ENCODE measurements at regions not wholly inside any gene's neighbourhood (a gene's known extent, or its start where the extent isn't known, plus 50 kb on each side); places are given as distances from the start of the nearest gene placed in this dataset.
"Not testable (repeated sequence)": the region's sequence is repeated elsewhere in the genome, so short reads cannot be mapped to it uniquely, and the experiment has no call there.

GRCh38 chr10:47626975-47627374 lies 103.5 kb upstream of the AGAP9 start:
- not testable (repeated sequence) for DNase-seq (ENCODE audit: low read depth)

- not testable (repeated sequence) for DNase-seq (ENCODE audit: low read depth)
These were observed 99.3 kb upstream of the AGAP9 start for GRCh38 chr10:47622719-47623118.

GRCh38 chr10:47619300-47620012 lies 96.0 kb upstream of the AGAP9 start:
- not testable (repeated sequence) for DNase-seq (ENCODE audit: low read depth)

- DNase-seq (ENCODE audit: low read depth): not testable (repeated sequence)
These were observed 85.9 kb upstream of the AGAP9 start for GRCh38 chr10:47609311-47609710.

GRCh38 chr10:47605791-47606773 lies 82.6 kb upstream of the AGAP9 start:
- not testable (repeated sequence) for DNase-seq (ENCODE audit: low read depth)

GRCh38 chr10:47600604-47601003 lies 77.2 kb upstream of the AGAP9 start:
- not testable (repeated sequence) for DNase-seq (ENCODE audit: low read depth)

GRCh38 chr10:47600127-47600526 lies 76.7 kb upstream of the AGAP9 start:
- DNase-seq (ENCODE audit: low read depth): not testable (repeated sequence)

- DNase-seq (ENCODE audit: low read depth): not testable (repeated sequence)
These were observed 76.2 kb upstream of the AGAP9 start for GRCh38 chr10:47599657-47600056.

GRCh38 chr10:47593805-47594204 lies 70.4 kb upstream of the AGAP9 start:
- DNase-seq (ENCODE audit: low read depth): not testable (repeated sequence)

GRCh38 chr10:47593129-47593528 lies 69.7 kb upstream of the AGAP9 start:
- not testable (repeated sequence) for DNase-seq (ENCODE audit: low read depth)

- DNase-seq (ENCODE audit: low read depth): not testable (repeated sequence)
These were observed 67.5 kb upstream of the AGAP9 start for GRCh38 chr10:47590956-47591355.

GRCh38 chr10:47590534-47590933 lies 67.1 kb upstream of the AGAP9 start:
- DNase-seq (ENCODE audit: low read depth): not testable (repeated sequence)

- not testable (repeated sequence) for DNase-seq (ENCODE audit: low read depth)
These were observed 58.6 kb upstream of the AGAP9 start for GRCh38 chr10:47582051-47582450.

GRCh38 chr10:47580063-47580462 lies 56.6 kb upstream of the AGAP9 start:
- DNase-seq (ENCODE audit: low read depth): not testable (repeated sequence)

- not testable (repeated sequence) for DNase-seq (ENCODE audit: low read depth)
These were observed 55.1 kb upstream of the AGAP9 start for GRCh38 chr10:47578547-47578946.

Data from fibroblast of the conjunctiva (primary cell).